Esophagus squamous epithelium (tissue), 4 donors: ENCODE measurements at regions not wholly inside any gene's neighbourhood (a gene's known extent, or its start where the extent isn't known, plus 50 kb on each side); places are given as distances from the start of the nearest gene placed in this dataset.
A peak's percentile ranks its signal among the peaks of the same experiment; 100 is the strongest.

Experiments
- POLR2A ChIP-seq, 4 donors: fragments of 450-650 bp; IDR thresholded peaks; one replicate each; pipeline ENCODE4 v1.6.1; 2017; ENCODE audit warnings: antibody characterized with exemption in 4 of 4, mild to moderate bottlenecking in 4 of 4, moderate library complexity in 3 of 4
- TF ChIP-seq, protein P1 (sequence below), 6 experiments: fragments of 450-650 bp in 4 of 6; fragments of 200-600 bp in 2 of 6; sonication (generic) in 2 of 6; IDR thresholded peaks; one replicate each; pipeline ENCODE4 v1.5.1; 2016 to 2019; ENCODE audit warnings: antibody characterized with exemption in 6 of 6, mild to moderate bottlenecking in 4 of 6, moderate library complexity in 4 of 6

DNA sequence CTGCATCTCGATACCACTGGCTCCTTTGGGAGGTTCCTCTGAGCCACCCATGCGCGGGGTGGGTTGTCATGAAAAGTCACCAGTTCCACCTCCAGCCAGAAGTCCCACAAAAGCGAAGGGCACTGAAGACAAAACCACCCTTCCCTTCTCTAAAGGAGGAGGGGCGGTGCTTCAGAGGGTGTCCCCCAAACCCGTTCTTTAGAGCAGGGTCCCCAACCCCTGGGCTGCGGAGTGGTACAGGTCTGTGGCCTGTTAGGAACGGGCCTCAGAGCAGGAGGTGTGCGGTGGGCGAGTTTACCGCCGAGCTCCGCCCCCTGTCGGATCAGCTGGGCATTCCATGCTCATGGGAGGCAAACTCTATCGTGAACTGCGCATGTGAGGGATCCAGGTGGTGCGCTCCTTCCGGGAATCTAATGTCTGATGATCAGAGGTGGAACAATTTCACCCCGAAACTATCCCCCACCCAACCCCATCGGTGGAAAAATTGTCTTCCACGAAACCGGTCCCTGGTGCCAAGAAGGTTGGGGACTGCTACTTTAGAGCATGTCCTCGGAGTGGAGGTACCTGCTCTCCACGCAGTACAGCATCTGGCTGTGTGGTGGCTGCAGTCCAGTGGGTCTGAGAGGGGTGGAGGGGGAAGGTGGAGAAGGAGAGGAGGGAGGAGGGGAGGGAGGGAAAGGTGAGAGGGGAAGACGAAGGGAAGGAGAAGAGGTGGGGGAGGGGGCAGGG lies 72.9 kb upstream of the SEPTIN5 start:
- TF ChIP-seq, protein P1, sequence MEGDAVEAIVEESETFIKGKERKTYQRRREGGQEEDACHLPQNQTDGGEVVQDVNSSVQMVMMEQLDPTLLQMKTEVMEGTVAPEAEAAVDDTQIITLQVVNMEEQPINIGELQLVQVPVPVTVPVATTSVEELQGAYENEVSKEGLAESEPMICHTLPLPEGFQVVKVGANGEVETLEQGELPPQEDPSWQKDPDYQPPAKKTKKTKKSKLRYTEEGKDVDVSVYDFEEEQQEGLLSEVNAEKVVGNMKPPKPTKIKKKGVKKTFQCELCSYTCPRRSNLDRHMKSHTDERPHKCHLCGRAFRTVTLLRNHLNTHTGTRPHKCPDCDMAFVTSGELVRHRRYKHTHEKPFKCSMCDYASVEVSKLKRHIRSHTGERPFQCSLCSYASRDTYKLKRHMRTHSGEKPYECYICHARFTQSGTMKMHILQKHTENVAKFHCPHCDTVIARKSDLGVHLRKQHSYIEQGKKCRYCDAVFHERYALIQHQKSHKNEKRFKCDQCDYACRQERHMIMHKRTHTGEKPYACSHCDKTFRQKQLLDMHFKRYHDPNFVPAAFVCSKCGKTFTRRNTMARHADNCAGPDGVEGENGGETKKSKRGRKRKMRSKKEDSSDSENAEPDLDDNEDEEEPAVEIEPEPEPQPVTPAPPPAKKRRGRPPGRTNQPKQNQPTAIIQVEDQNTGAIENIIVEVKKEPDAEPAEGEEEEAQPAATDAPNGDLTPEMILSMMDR (IDR thresholded peaks at IDR 0.05): peak in 5 of 6 experiments; percentile 11 to 54 (median 16)
- TF ChIP-seq POLR2A (IDR thresholded peaks at IDR 0.05): no peak
